ENCODE measurements at regions not wholly inside any gene's neighbourhood (a gene's known extent, or its start where the extent isn't known, plus 50 kb on each side); places are given as distances from the start of the nearest gene placed in this dataset.
"Not testable (repeated sequence)": the region's sequence is repeated elsewhere in the genome, so short reads cannot be mapped to it uniquely, and the experiment has no call there.

DNA sequence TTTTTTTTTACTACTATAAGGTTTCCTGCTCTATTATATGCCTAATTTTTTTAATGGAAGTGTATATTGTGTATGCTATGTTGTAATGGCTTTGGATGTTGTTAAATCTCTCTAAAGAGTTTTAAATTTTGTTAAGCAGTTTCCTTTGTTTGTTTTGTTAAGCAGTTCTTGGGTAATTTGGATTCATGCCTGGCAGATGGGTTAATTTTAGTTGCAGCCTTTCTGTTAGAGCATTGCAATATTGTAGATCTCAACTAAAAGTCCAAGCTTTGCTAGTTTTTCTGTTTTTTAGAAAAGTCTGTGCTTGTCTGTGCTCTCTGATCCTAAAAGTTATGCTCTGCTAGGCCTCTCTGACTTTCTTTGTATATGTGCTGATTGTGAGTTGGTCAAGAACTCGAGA lies 1229.0 kb upstream of the NRXN1 start:
- no peak overlapping the region for H3K4me3 ChIP-seq
- intact Hi-C loops (cut with DNase I; ENCODE audit: low total_unique reads) = no loop called here
- ATAC-seq = no peak

DNA sequence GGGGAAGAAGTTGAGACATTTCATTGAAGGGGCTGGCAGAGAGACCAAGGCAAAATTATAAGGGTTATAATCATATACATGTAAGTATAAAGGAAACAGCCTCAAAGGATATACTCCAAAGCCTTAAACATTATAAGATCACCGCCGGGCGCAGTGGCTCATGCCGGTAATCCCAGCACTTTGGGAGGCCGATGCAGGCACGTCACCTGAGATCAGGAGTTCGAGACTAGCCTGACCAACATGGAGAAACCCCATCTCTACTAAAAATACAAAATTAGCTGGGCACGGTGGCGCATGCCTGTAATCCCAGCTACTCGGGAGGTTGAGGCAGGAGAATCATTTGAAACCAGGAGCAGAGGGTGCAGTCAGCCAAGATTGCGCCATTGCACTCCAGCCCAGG lies 1227.0 kb upstream of the NRXN1 start:
- DNase-seq; H3K36me3 ChIP-seq; in situ Hi-C loops (cut with MboI; ENCODE audit: low sequenced_read_pairs in 4 of 4); H3K9me3 ChIP-seq; ATAC-seq; H3K4me3 ChIP-seq; H3K4me1 ChIP-seq; intact Hi-C loops (cut with DNase I; ENCODE audit: low total_unique reads); H3K27me3 ChIP-seq; H3K27ac ChIP-seq: not testable (repeated sequence)

More for the DNA sequence above, 1229.0 kb upstream of the NRXN1 start:
- in situ Hi-C loops (cut with MboI; ENCODE audit: low sequenced_read_pairs in 4 of 4) = no loop called here
- no peak for DNase-seq
- H3K36me3 ChIP-seq = no peaks in the 10 kb centered on the region
- no peaks in the 10 kb centered on the region for H3K27me3 ChIP-seq
- no peak overlapping the region for H3K27ac ChIP-seq
- TF ChIP-seq, protein P1, sequence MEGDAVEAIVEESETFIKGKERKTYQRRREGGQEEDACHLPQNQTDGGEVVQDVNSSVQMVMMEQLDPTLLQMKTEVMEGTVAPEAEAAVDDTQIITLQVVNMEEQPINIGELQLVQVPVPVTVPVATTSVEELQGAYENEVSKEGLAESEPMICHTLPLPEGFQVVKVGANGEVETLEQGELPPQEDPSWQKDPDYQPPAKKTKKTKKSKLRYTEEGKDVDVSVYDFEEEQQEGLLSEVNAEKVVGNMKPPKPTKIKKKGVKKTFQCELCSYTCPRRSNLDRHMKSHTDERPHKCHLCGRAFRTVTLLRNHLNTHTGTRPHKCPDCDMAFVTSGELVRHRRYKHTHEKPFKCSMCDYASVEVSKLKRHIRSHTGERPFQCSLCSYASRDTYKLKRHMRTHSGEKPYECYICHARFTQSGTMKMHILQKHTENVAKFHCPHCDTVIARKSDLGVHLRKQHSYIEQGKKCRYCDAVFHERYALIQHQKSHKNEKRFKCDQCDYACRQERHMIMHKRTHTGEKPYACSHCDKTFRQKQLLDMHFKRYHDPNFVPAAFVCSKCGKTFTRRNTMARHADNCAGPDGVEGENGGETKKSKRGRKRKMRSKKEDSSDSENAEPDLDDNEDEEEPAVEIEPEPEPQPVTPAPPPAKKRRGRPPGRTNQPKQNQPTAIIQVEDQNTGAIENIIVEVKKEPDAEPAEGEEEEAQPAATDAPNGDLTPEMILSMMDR (IDR thresholded peaks at IDR 0.05 in 4 of 5, conservative IDR thresholded peaks at IDR 0.05 in 1 of 5) = no peak
- no peak for TF ChIP-seq POLR2A (IDR thresholded peaks at IDR 0.05)
- H3K9me3 ChIP-seq = no peaks in the 10 kb centered on the region
- no peaks in the 10 kb centered on the region for H3K4me1 ChIP-seq

DNA sequence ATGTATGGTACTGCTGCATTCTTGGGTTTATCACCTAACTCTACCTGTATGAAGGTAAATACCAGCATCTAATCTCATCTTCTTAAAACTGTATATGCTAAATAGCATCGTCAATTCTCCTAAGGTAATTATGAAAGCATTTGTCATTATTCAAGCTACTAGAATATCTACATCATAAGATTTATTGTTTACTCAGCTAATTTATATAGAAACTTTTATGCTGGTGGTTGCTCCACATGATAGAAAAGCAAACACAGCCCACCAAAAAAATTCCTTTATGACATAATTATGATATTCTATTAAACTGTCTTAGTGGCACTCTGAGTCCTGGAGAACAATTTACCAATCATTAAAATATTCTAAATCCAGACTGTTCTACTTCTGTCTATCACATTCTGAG lies 1226.1 kb upstream of the NRXN1 start:
- H3K4me1 ChIP-seq = no peaks in the 10 kb centered on the region
- in situ Hi-C loops (cut with MboI; ENCODE audit: low sequenced_read_pairs in 4 of 4) (no loop called here), intact Hi-C loops (cut with DNase I; ENCODE audit: low total_unique reads) (no loop called here)
- DNase-seq = no peak
- H3K27ac ChIP-seq = no peak overlapping the region
- H3K27me3 ChIP-seq = no peaks in the 10 kb centered on the region
- TF ChIP-seq, protein P1 (IDR thresholded peaks at IDR 0.05 in 4 of 5, conservative IDR thresholded peaks at IDR 0.05 in 1 of 5) = no peak
- no peak for TF ChIP-seq POLR2A (IDR thresholded peaks at IDR 0.05)
- no peaks in the 10 kb centered on the region for H3K9me3 ChIP-seq
- no peaks in the 10 kb centered on the region for H3K36me3 ChIP-seq
- ATAC-seq = no peak
- H3K4me3 ChIP-seq = no peak overlapping the region

DNA sequence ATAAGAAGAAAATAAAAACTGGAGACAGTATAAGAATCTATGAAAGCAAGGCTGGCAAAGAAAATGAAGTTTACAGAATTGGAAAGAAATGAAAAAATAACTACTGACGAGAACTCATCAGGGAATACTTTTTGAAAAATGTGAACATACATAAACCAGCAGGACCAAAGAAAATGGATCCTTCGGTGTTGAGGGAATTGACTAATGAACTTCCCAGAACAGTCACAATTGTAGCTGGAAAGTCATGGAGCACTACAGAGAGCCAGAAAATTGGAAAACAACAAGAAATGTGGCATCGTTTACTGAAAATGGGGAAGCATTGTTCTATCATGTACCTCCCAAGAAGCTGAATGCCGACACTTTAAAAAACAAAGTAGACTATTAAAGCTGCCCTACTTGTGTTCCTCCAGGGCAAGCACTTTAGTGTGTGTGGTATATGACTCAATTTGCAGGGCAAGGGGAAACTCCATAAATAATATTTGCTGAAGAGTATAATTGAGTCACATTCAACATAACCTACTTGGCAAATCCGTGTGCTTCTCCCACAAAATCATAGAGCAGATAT lies 1221.6 kb upstream of the NRXN1 start:
- intact Hi-C loops (cut with DNase I; ENCODE audit: low total_unique reads) = no loop called here
- no peak overlapping the region for H3K4me3 ChIP-seq
- no peak for DNase-seq
- no peak for TF ChIP-seq POLR2A (IDR thresholded peaks at IDR 0.05)
- TF ChIP-seq, protein P1 (IDR thresholded peaks at IDR 0.05 in 4 of 5, conservative IDR thresholded peaks at IDR 0.05 in 1 of 5) = no peak
- no peak overlapping the region for H3K27ac ChIP-seq
- ATAC-seq = no peak
- H3K4me1 ChIP-seq = no peaks in the 10 kb centered on the region
- H3K9me3 ChIP-seq = no peaks in the 10 kb centered on the region
- in situ Hi-C loops (cut with MboI; ENCODE audit: low sequenced_read_pairs in 4 of 4) = no loop called here
- no peaks in the 10 kb centered on the region for H3K27me3 ChIP-seq
- H3K36me3 ChIP-seq = no peaks in the 10 kb centered on the region

DNA sequence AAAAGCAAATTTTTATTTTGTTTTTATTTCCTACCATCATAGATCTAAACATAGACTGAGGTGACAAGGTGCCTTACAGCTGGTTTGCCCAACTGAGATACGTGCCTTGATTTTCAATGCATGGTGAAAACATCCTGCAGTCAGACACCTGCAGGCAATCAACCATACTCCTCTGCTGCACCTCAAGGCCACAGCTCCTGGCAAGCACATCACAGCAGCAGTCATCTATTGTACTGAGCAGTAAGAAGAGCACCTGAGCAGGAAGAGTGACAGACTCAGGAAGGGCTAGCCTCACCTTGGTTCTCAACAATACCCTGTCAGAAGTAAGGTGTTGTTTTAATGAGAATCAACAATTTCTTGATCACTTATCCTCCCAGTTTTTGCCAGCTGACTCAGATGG lies 1206.8 kb upstream of the NRXN1 start:
- TF ChIP-seq, protein P1 (IDR thresholded peaks at IDR 0.05 in 4 of 5, conservative IDR thresholded peaks at IDR 0.05 in 1 of 5) = no peak
- TF ChIP-seq POLR2A (IDR thresholded peaks at IDR 0.05) = no peak
- intact Hi-C loops (cut with DNase I; ENCODE audit: low total_unique reads) (no loop called here), in situ Hi-C loops (cut with MboI; ENCODE audit: low sequenced_read_pairs in 4 of 4) (no loop called here)

More for the DNA sequence above, 1206.8 kb upstream of the NRXN1 start:
- ATAC-seq (no peak), DNase-seq (no peak)
- H3K27ac ChIP-seq = no peak overlapping the region
- H3K4me1 ChIP-seq = no peaks in the 10 kb centered on the region
- H3K9me3 ChIP-seq = no peaks in the 10 kb centered on the region
- no peak overlapping the region for H3K4me3 ChIP-seq
- H3K36me3 ChIP-seq = no peaks in the 10 kb centered on the region
- no peaks in the 10 kb centered on the region for H3K27me3 ChIP-seq

Data from gastrocnemius medialis (tissue), 4 donors.